ENCODE measurements at regions not wholly inside any gene's neighbourhood (a gene's known extent, or its start where the extent isn't known, plus 50 kb on each side); places are given as distances from the start of the nearest gene placed in this dataset.

DNA sequence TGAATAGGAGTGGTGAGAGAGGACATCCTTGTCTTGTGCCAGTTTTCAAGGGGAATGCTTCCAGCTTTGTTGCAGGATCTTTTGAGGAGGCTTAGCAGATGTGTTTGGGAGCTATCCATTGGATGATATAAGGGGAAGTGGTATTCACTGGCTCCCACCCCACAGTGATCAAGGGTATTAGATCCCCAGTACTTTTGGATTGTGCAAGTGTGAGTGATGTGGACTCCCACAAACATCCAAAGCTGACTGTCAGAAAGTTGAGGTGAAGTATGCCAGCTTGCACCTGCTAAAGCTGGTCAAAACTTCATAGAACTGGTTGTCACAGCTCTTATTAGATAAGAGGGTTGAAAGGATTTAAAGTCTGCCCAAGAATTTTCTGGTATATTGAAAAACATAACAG lies 110.1 kb upstream of the BTG1 start:
- no TSS peak for BruUV-seq (replicated peaks)

DNA sequence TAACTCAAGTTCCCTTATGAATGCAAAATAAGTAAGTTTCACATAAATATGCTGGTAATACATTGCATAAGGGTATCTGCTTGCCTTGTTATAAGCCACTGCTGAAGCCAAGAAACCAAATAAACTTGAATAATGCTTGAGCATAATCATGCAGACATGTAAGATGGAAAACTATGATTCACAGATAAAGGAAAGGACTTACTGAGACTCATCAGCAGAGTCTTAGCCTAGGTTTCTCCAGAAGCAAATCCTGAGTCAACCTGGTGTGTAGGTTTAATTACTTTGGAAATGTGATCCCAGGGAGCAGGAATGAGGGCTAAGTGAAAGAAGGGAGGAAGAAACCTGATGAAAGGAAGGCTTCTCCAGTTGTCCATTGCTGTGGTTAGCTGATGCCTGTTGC lies 107.7 kb upstream of the BTG1 start:
- Histone ChIP-seq H3K36me3 (ENCODE audit: insufficient read depth, low read length) (no peaks in the 10 kb centered on the region), H4K20me1 (ENCODE audit: insufficient read depth, low read length) (no peaks in the 10 kb centered on the region), H3K9me2 (ENCODE audit: insufficient read depth, low read length) (no peaks in the 10 kb centered on the region), H2AFZ (ENCODE audit: low read length) (no peak overlapping the region), H3K27ac (ENCODE audit: low read depth, low read length, poor library complexity, severe bottlenecking) (no peak overlapping the region), H3K79me2 (ENCODE audit: insufficient read depth, low read depth, low read length) (no peaks in the 10 kb centered on the region), H3K4me2 (ENCODE audit: low read length) (no peak overlapping the region), H3K4me3 (ENCODE audit: low read depth, low read length, poor library complexity, severe bottlenecking) (no peak overlapping the region), H3K9me3 (ENCODE audit: low read length) (no peaks in the 10 kb centered on the region), H3K4me1 (ENCODE audit: insufficient read depth, low read length, poor library complexity, severe bottlenecking) (no peaks in the 10 kb centered on the region)
- DNase-seq (ENCODE audit: low spot score), result no peak
- ChIA-PET CTCF (ENCODE audit: unreplicated experiment) (no interaction called here), POLR2A (interaction anchor here (3.3 kb wide), 1 partner anchor 11 kb away, joined by 12 read pairs; no protein-coding TSS in a partner anchor)
- TF ChIP-seq, protein P1, sequence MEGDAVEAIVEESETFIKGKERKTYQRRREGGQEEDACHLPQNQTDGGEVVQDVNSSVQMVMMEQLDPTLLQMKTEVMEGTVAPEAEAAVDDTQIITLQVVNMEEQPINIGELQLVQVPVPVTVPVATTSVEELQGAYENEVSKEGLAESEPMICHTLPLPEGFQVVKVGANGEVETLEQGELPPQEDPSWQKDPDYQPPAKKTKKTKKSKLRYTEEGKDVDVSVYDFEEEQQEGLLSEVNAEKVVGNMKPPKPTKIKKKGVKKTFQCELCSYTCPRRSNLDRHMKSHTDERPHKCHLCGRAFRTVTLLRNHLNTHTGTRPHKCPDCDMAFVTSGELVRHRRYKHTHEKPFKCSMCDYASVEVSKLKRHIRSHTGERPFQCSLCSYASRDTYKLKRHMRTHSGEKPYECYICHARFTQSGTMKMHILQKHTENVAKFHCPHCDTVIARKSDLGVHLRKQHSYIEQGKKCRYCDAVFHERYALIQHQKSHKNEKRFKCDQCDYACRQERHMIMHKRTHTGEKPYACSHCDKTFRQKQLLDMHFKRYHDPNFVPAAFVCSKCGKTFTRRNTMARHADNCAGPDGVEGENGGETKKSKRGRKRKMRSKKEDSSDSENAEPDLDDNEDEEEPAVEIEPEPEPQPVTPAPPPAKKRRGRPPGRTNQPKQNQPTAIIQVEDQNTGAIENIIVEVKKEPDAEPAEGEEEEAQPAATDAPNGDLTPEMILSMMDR (conservative IDR thresholded peaks at IDR 0.05; ENCODE audit: low read length), result no peak
- intact Hi-C loops (cut with micrococcal nuclease; ENCODE audit: unreplicated experiment), result no loop called here
- no TSS peak for BruUV-seq (replicated peaks)

More for the DNA sequence above, 110.1 kb upstream of the BTG1 start:
- H3K36me3 ChIP-seq (ENCODE audit: insufficient read depth, low read length), result no peaks in the 10 kb centered on the region
- no peak for DNase-seq (ENCODE audit: low spot score)
- no peaks in the 10 kb centered on the region for H3K79me2 ChIP-seq (ENCODE audit: insufficient read depth, low read depth, low read length)
- H3K4me2 ChIP-seq (ENCODE audit: low read length), result no peak overlapping the region
- H3K9me3 ChIP-seq (ENCODE audit: low read length), result no peaks in the 10 kb centered on the region
- TF ChIP-seq, protein P1 (conservative IDR thresholded peaks at IDR 0.05; ENCODE audit: low read length), result no peak
- TF ChIP-seq EZH2phosphoT487 (IDR thresholded peaks at IDR 0.05; ENCODE audit: borderline replicate concordance, low read depth, low read length), result no peak
- H2AFZ ChIP-seq (ENCODE audit: low read length), result no peak overlapping the region
- H3K4me3 ChIP-seq (ENCODE audit: low read depth, low read length, poor library complexity, severe bottlenecking), result no peak overlapping the region
- ChIA-PET POLR2A (interaction anchor here (1.1 to 1.4 kb wide), 2 partner anchors 9 to 16 kb away, joined by 3 to 7 read pairs; no protein-coding TSS in a partner anchor), CTCF (ENCODE audit: unreplicated experiment) (no interaction called here)
- intact Hi-C loops (cut with micrococcal nuclease; ENCODE audit: unreplicated experiment), result no loop called here
- H3K4me1 ChIP-seq (ENCODE audit: insufficient read depth, low read length, poor library complexity, severe bottlenecking), result no peaks in the 10 kb centered on the region
- no peaks in the 10 kb centered on the region for H3K9me2 ChIP-seq (ENCODE audit: insufficient read depth, low read length)
- H3K27ac ChIP-seq (ENCODE audit: low read depth, low read length, poor library complexity, severe bottlenecking), result no peak overlapping the region
- no peaks in the 10 kb centered on the region for H4K20me1 ChIP-seq (ENCODE audit: insufficient read depth, low read length)

DNA sequence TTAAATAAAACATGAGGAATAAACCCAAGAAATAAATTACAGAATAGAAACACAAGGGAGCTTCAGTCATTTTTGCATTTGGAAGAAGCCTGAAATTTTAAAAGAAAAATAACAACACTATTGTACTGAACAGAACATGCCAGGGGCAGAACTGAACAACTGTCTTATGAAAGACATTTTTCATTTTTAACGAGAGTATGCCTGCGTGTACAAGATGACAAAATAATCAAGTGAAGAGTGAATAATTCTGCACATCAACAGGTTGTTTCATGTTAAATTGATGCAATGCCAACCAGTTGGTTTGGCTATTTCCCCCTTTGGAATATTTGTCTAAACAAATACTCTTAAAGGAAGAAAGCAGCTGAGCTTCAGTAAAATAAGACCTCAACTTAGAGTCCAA lies 103.3 kb upstream of the BTG1 start:
- Histone ChIP-seq H3K36me3 (ENCODE audit: insufficient read depth, low read length) (no peaks in the 10 kb centered on the region), H3K9me2 (ENCODE audit: insufficient read depth, low read length) (no peaks in the 10 kb centered on the region), H3K4me2 (ENCODE audit: low read length) (no peak overlapping the region), H3K27ac (ENCODE audit: low read depth, low read length, poor library complexity, severe bottlenecking) (no peak overlapping the region), H3K9me3 (ENCODE audit: low read length) (no peaks in the 10 kb centered on the region), H4K20me1 (ENCODE audit: insufficient read depth, low read length) (no peaks in the 10 kb centered on the region), H2AFZ (ENCODE audit: low read length) (no peak overlapping the region), H3K4me3 (ENCODE audit: low read depth, low read length, poor library complexity, severe bottlenecking) (no peak overlapping the region), H3K4me1 (ENCODE audit: insufficient read depth, low read length, poor library complexity, severe bottlenecking) (no peaks in the 10 kb centered on the region), H3K79me2 (ENCODE audit: insufficient read depth, low read depth, low read length) (no peaks in the 10 kb centered on the region)
- intact Hi-C loops (cut with micrococcal nuclease; ENCODE audit: unreplicated experiment), result loop anchor here (10.0 kb wide), 1 partner anchor 864 kb away; no protein-coding TSS in a partner anchor
- DNase-seq (ENCODE audit: low spot score), result no peak
- CTCF ChIA-PET (ENCODE audit: unreplicated experiment), result no interaction called here
- BruUV-seq (replicated peaks), result no TSS peak
- POLR2A ChIA-PET, result interaction anchor here (2.0 kb wide), 1 partner anchor 21 kb away, joined by 6 read pairs; no protein-coding TSS in a partner anchor
- TF ChIP-seq EZH2phosphoT487 (IDR thresholded peaks at IDR 0.05; ENCODE audit: borderline replicate concordance, low read depth, low read length), result no peak
- TF ChIP-seq, protein P1 (conservative IDR thresholded peaks at IDR 0.05; ENCODE audit: low read length), result no peak

Data from OCI-LY7 (cell line).